ENCODE measurements at regions not wholly inside any gene's neighbourhood (a gene's known extent, or its start where the extent isn't known, plus 50 kb on each side); places are given as distances from the start of the nearest gene placed in this dataset.

DNA sequence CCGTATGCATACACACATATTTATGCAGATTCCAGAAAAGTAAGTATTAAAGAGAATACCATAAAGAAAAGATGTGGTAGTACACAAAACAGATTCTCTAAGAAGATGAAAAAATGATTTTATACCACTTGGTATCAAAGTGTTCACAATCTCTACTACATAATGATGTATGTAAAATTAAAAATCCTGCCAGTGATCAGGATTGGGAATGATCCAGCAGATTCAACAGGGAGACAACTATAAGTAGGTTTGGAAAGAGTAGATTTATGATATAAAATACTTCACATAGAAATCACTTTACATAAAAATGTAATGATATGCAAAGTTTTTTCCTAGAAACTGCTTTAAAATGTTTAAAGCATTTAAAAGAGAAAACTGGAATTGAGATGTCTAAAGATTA lies 447.0 kb downstream of the CNTNAP4 start:
- DNase-seq (ENCODE audit: low spot score): no peak

DNA sequence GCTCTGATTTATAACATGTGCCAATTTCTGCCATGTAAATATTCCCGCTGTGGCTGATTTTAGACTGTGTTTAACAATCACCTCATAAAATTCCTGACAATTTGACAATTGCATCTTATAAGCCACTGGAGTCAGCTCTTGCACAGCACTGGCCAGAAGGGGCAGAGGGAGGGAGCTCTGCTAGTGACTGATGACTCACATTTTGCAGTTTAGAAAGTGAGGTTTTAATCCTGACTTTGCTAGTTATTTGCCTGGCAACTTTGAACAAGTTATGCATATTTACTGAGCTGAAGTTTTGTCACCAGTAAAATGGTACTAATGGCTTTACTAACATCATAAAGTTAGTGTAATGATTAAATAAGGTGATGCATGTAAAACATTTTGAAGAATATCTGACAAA lies 452.3 kb downstream of the CNTNAP4 start:
- DNase-seq (ENCODE audit: low spot score): peak; percentile 5

DNA sequence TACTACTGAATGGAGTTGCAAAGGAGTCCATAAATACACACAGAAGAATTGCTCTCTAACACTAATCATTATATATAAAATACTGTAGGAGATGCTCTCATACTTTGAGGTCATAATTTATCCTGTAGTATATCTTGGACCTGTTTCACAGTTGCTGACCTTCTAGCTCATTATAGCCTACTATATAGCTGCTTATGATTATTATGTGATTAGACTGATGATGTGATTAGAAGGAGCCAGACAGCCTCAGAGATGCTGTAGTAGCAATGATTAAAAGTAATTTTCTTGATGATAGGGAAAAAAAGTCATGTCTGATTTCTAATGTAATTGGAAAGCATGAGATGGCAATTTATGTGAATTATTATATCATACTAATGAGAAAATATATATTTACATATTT lies 455.7 kb downstream of the CNTNAP4 start:
- no peak for DNase-seq (ENCODE audit: low spot score)

DNA sequence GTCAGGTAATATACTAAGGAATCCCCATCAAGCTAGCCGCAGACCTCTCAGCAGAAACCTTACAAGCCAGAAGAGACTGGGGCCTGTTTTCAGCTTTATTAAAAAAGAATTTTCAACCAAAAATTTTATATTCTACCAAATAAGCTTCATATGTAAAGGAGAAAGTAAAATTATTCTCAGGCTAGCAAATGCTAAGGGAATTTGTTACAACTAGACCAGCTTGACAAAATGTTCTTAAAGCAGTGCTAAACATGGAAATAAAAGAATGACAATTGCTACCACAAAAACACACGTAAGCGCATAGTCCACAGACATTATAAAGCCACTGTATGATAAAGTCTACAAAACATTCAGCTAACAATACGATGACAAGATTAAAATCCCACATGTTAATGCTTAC lies 449.4 kb upstream of the MON1B start:
- no peak for DNase-seq (ENCODE audit: low spot score)

DNA sequence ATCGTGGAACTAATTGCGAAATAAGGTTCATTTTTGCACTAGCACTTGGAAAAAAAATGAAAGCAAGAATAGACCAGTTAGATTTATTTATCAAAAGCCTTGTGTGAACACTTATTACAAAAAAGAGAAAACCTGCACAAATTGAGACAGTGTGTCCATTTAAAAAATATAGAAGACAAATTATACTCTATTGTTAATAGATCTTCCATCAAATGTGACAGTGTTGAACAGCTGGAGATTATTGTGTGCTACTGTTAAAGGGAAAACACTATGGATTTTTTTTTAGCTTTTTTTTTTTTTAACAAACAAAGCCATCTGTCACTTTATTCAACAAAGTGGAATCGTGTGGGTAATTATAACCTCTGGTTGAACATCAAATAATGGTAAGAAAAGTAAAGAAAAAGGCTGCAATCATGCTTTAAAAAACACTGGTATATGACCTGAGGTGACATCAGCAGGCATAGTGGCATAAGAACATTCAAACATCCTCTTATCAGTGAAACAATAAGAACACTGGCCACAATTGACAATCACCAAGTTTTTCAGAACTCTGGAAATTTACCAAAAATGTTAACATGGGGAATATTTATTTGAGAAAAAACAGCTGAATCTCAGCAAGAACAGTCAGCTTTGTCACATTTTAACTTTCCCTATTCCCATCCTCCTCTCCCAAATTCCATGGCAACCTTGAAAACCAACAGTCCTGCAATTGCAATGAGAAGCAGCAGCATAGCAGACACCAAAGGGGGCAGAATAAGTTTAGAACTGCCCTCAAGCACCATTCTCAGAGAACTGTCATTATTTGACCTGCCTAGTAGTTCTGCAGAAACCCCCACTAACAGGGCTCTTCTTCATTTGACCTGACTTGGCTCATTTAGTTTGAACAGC lies 442.3 kb upstream of the MON1B start:
- no peak for DNase-seq (ENCODE audit: low spot score)

DNA sequence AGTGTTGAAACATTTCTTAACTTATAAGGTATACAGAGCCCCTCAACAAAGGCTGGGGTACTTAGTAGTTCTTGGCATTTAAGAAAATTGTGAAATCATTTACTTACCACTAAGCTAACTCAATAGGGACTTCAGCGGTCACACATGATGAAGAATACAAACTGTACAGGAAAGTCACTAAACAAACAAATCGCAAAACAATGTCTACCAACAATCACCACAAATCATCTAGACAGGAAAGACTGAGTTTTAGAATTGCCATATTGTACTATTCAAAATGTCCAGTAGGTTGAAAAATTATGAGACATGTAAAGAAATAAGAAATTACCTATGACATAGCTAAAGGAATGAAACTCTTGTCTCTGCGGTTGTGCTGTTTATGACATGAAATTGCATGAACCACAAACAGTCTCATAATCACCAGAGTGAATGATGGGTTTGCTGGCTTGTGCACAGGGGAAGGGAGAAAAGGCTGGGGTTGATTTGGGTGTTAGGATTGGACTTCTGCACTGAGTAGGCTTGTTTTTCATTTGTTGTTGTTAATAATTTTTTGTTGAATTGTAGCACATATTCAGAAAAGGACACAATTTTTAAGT lies 441.1 kb upstream of the MON1B start:
- no peak for DNase-seq (ENCODE audit: low spot score)

DNA sequence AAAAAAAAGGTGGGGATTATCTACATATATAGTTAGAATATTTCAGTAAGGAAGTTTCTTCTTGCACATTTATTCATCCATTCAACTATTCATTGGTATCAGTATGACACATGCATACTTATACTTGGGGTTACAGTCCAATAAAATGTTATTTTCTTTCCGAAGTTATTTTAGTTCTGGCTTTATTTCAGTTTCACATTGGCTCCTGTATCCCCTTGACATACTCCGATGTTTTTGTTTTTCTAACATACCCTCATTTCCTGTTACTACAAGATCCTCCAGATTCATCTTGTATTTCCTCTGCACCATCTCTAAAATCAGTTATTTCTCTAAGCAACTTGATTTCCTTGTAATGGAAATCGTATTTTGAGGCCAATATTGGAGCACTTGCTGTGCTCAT lies 435.5 kb upstream of the MON1B start:
- no peak for DNase-seq (ENCODE audit: low spot score)

DNA sequence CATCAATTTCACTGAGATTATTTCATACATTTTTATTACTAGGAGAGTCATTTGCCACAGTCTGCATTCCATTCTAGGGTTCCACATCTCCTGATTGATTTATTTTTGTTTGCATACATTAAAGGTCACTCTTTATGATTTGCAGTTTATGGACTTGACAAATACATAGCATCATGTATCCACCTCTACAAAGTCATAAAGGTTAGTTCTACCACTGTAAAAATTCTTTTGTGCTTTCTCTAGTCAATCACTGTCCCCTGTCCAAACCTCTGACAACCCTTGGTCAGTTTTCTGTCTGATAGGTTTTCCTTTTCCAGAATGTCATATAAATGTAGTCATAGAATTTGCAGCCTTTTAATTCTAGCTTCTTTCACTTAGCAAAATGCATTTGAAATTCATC lies 434.6 kb upstream of the MON1B start:
- DNase-seq (ENCODE audit: low spot score): no peak

DNA sequence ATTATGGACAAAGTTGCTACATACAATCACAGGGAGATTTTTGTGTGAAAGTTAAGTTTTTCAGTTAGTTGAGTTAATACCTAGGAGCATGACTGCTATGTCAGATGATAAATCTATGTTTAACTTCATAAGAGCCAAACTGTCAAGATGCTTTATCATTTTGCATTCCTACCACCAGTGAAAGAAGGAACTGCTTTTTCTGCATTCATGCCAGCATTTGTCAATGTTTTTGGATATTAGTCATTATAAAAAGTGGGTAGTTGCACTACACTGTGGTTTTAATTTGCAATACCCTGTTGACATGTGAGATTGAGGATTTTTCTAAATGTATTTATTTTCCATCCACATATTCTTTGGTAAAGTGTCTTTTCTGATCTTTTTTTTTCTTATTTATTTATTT lies 434.0 kb upstream of the MON1B start:
- no peak for DNase-seq (ENCODE audit: low spot score)

DNA sequence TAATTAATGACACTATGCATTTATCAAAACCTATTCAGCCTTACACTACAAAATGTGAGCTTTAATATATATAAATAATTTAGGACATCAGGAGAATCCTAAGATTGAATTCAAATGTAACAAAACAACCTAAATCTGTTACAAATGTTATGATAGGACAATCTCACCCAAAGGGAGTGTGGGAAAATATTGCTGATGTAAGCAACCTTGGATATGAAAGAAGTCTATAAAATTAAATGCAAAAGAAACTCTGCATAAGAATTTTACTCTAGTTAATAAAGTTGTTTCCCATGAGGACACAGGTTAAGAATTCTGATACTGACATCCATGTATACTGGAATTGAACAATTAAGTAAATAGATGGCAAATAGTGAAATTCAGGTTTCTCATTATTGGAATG lies 424.5 kb upstream of the MON1B start:
- DNase-seq (ENCODE audit: low spot score): no peak

DNA sequence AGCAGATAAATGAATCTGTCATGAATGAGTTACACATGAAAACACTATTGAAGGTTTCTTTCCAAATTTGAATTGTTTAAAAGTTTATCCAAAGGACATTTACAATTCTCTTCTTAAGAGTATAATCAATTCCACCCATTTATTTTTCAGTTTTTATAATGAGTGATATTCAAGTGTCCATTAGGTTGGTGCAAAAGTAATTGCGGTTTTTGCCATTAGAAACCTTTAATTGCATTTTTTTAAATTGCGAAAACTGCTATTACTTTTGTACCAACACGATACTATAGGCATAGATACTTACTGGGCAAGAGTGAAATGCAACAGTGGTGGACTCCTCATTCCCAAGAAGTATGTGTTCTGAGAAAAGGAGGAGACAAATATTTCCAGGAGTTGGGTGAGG lies 422.7 kb upstream of the MON1B start:
- no peak for DNase-seq (ENCODE audit: low spot score)

DNA sequence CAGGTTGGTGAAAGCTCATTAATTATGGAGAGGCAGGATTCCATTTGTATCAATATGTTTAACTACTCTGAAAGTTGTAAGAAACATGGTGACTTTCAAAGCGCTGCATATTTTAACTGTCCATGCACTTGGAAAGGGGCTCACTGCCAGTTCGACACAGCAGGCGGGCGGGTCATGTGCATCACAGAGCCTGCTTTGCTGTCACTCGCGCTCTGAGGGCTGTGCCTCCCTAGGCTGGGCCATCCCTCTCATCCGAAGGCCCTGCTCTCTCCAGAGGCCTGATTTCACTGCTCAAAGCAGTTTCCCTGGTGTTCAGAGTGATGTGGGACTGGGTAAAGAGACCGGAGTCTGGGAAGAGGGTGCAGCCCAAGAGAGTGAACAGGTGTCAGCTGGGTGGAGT lies 422.0 kb upstream of the MON1B start:
- no peak for DNase-seq (ENCODE audit: low spot score)

DNA sequence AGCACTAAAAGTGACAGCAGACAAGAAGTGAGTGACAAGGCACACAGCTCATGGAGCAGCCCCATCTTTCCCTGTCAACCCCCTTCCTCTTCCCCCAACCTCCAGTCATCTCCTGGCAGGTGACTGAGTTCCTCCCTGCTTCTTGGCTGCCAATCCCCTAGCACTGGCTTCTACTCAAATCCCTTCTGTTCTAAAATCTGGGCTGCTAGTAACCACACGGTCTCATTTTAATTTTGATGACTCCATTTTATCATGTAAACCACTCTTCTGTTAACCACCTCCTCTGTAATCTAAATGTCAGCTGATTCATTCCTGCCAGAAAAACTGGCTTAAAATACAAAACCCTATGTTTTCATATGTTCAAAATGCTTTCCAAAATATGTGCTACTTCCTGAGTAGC lies 419.8 kb upstream of the MON1B start:
- no peak for DNase-seq (ENCODE audit: low spot score)

DNA sequence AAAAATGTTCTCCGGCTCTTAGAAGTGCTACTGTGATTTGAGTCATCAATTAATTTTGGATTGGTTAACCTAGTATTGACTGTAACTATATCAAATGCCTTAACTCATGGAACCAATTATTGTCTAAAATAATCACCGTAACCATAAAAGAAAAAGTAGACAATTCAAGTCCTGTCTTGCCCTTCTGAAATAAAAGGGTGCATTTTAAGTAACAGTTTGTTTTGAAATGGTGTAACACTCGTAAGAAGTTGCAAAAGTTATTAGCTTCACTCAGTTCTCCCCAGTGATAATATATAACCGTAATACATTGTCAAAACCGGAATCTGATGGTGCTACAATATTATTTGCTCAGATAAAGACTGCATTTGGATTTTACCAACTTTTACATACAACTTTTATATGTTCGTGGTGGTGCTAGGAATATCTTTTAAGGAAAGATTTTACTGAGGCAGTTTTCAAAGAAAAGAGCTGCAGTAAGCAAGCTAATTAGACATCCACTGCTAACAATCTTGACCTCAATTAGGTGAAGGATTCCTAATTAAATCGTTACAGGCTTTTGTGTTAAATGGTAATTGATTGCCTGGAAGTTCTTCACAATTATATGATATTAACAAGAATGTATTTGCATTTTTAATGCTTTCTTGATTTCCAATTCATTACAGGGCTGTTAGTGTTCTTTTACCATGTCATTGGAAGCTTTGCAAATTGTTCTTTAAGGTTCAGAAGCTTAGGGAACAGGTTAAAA lies 413.1 kb upstream of the MON1B start:
- no peak for DNase-seq (ENCODE audit: low spot score)

DNA sequence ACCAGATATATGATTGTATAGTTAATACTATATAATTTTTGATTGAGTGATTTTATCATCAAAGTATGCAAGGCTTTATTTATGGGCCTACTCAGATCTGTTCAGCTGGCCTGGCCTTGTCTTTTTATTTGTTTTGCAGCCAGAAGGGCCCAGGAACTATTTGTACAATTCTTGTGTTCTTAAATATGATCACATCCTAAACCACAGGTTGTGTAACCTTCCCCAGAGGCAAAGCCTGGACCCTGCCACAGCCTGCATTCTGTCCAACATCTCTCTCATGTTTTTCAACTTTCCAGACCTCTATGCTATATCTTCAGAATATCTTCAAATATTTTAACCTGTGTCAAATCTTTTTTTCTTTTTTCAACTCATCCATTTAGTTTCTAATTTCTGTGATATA lies 410.4 kb upstream of the MON1B start:
- DNase-seq (ENCODE audit: low spot score): no peak

DNA sequence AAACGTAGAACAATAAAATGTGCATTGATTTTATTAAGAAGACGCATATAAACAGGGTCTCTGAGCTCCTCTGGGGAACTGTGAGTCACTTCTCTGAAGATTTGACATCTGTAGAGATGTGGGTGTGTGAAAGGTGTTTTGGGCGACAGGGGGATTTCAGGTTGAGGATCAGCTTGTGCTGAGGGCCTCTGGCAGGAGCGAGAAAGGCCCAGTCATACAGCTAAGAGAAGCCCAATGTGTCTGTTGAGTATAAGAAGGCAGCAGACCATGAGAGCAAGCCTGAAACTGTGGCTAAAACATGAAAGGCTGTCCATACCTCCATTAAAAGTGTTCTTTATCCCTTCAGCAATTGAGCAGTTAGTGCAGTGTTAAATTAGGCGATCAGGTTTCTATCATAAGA lies 406.5 kb upstream of the MON1B start:
- DNase-seq (ENCODE audit: low spot score): no peak

DNA sequence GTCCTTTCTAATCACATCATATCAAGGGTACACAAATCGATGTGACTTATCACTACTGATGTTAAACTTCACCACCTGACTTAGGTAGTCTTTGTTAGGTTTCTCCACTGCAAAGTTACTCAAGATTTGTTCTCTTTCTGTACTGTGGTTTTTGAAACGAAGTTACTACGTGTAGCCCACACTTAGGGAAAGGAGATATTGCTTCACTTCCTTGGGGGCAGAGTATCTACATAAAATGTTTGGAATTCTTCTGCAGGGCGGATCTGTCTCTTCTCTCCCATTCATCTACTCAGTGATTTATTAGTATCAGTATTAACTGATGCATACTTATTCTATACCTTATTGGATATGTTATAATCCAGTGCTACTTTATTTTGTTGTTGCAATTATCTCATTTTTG lies 403.6 kb upstream of the MON1B start:
- no peak for DNase-seq (ENCODE audit: low spot score)

DNA sequence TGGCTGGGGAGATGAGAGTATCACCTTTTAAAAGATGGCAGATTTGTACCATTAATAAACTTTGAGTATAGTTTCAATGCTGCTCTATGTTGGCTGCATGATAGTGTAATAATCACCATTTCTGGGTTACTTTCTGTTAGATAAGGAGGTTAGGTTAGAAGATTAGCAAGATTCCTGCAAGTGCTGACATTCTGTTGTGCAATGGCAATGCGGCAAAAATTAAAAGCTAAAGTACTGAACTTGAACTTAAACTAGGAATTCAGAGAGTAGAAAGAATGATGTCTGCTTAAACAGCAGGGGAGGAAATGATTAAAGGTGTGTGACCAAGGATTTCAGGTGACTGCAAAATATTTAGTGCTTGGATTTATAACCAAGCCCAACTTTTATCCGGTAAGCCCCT lies 399.8 kb upstream of the MON1B start:
- DNase-seq (ENCODE audit: low spot score): no peak

DNA sequence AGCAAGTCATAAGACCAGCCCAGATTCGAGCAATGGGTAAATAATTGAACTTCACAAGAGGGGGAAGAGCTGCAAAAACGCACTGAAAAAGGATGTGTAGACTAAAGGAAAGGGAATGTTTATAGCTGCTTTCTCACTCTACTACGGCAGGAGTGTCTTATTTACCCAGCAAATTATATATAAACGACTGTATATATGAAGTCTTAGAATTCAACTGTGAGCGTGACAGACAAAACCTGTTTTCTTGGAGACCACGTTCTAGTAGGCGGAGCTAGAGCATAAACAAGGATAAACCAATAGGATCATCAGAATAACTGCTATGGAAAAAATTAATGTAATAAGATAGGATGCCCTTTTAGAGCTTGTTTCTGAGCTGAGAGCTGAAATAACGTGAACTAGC lies 394.6 kb upstream of the MON1B start:
- DNase-seq (ENCODE audit: low spot score): no peak

DNA sequence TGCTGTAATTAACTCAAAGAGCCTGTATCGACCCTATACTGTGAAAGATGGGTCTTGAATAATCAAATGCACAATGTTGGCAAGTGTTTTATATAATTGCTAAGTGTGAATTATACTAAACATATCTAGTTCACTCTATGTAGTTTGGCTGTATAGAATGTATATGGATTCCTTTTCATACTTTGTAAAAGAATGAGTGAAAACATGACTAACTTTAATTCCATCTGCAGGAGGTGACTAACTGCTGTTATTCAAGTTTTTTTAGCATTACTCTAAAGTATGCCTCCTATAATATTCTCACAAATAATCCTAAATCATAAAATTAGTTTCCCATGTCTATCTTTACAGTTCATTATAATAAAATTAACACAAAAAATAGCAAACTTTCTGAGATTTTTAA lies 394.0 kb upstream of the MON1B start:
- DNase-seq (ENCODE audit: low spot score): no peak

DNA sequence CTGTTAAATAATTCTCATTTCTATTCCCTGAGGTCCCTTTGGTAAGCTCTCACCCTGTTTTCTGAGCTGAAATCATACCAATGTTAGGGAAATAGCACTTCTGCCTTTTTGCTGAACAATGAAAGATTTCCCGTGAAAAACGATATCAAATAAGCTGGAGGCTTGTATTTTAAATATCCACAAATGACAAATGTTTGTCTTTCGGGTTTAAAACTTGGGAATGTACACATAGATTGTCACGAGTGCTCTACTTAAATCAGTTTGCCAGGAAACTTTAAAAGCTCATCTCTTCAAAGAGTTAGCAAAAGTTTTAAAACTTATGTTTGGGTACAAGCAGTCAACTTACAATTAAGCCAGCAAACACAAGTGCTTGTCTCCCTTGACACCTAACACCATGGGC lies 393.5 kb upstream of the MON1B start:
- no peak for DNase-seq (ENCODE audit: low spot score)

DNA sequence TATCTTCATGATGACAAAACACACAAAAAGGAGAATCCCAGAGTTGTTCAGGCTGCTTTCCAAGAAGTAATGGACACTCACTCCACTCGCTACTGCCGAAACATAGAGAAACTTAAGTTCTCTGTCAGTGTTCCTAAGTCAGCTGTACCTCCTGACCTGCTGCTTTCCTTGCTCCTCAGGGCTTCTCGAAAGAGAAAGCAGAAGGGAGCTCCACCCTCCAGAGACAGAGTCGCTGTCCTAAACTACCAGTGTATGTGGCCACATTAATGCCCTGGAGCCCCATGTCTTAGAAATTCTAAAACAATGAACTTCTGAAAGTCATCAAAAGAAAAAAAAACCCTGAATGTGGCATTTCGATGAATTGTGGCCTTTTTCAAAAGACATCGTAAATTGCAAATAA lies 390.8 kb upstream of the MON1B start:
- peak; percentile 11 for DNase-seq (ENCODE audit: low spot score)

DNA sequence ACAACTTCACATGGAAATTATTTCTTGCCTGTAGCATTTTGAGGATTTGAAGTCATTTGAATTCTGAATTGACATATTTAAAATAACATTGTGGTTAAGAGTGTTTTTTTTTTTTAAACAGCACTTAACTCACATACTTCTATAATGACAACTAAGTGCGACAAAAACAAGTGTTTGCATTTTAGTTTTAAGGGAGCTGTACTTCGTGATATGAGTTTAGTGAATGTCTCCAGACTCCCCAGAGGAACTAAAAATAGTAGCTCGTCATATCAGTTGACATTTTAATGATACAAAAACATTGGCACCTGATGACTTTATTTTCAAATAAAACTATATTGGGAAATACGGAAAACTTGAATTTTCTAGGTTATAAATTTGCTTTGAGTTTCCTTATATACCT lies 389.6 kb upstream of the MON1B start:
- no peak for DNase-seq (ENCODE audit: low spot score)
